HT1080 (cell line): ENCODE measurements at regions not wholly inside any gene's neighbourhood (a gene's known extent, or its start where the extent isn't known, plus 50 kb on each side); places are given as distances from the start of the nearest gene placed in this dataset.
"Not testable (repeated sequence)": the region's sequence is repeated elsewhere in the genome, so short reads cannot be mapped to it uniquely, and the experiment has no call there.

Source experiments
- DNase-seq: peaks from one replicate; pipeline ENCODE4 v3.0.0-alpha.2; 2015; ENCODE audit warnings: low read depth

- DNase-seq, result no peak
Measured at GRCh38 chr7:27032839-27033238, 63.0 kb downstream of the HOXA1 start.

GRCh38 chr7:27031289-27032172 is 64.3 kb downstream of the HOXA1 start:
- DNase-seq, result peak; percentile 24

GRCh38 chr7:27030393-27031050 is 65.3 kb downstream of the HOXA1 start:
- DNase-seq, result no peak

GRCh38 chr7:27025270-27025669 is 70.5 kb downstream of the HOXA1 start:
- DNase-seq, result no peak

- no peak for DNase-seq
Measured at GRCh38 chr7:27010068-27010467, 85.7 kb downstream of the HOXA1 start.

GRCh38 chr7:27000496-27000895 is 95.3 kb downstream of the HOXA1 start:
- DNase-seq, result no peak

GRCh38 chr7:26998284-26998683 is 97.5 kb downstream of the HOXA1 start:
- DNase-seq, result not testable (repeated sequence)

- no peak for DNase-seq
Measured at GRCh38 chr7:26995666-26996065, 100.1 kb downstream of the HOXA1 start.

GRCh38 chr7:26993816-26994810 is 101.7 kb downstream of the HOXA1 start:
- DNase-seq, result no peak

GRCh38 chr7:26992670-26993069 is 103.1 kb downstream of the HOXA1 start:
- no peak for DNase-seq

- no peak for DNase-seq
Measured at GRCh38 chr7:26991796-26992195, 104.0 kb downstream of the HOXA1 start.

- DNase-seq, result peak; percentile 10
Measured at GRCh38 chr7:26989897-26990670, 105.7 kb downstream of the HOXA1 start.

GRCh38 chr7:26988836-26989374 is 106.9 kb downstream of the HOXA1 start:
- DNase-seq, result no peak

- no peak for DNase-seq
Measured at GRCh38 chr7:26987338-26987737, 108.5 kb downstream of the HOXA1 start.

- no peak for DNase-seq
Measured at GRCh38 chr7:26978146-26978545, 113.8 kb upstream of the SKAP2 start.

- DNase-seq, result no peak
Measured at GRCh38 chr7:26976840-26977239, 112.5 kb upstream of the SKAP2 start.

GRCh38 chr7:26971924-26972323 is 107.5 kb upstream of the SKAP2 start:
- DNase-seq, result not testable (repeated sequence)

- no peak for DNase-seq
Measured at GRCh38 chr7:26965724-26966123, 101.3 kb upstream of the SKAP2 start.

- no peak for DNase-seq
Measured at GRCh38 chr7:26964156-26964808, 99.9 kb upstream of the SKAP2 start.

- DNase-seq, result no peak
Measured at GRCh38 chr7:26959290-26959689, 94.9 kb upstream of the SKAP2 start.
